ENCODE measurements at regions not wholly inside any gene's neighbourhood (a gene's known extent, or its start where the extent isn't known, plus 50 kb on each side); places are given as distances from the start of the nearest gene placed in this dataset.

DNA sequence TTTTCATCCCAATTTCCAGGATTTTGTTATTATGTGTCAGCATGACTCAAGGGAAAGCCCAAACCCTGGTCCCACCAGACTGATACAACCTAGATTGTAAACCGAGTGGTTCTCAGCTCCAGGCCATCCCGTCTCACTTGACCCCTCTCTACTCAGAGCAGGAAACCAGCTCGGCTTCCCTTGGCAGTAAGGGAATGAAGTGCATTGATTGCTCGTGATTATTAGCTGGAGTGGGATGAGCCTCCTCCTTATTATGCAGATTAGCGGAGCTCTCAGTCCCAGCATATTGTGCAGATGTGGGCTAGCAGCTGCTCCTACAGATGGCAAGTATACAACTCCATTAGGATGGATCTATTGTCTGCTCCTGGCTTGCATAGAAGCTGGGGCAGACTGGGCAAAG lies 167.6 kb downstream of the LNPK start (continued):
- TF ChIP-seq, protein P1, sequence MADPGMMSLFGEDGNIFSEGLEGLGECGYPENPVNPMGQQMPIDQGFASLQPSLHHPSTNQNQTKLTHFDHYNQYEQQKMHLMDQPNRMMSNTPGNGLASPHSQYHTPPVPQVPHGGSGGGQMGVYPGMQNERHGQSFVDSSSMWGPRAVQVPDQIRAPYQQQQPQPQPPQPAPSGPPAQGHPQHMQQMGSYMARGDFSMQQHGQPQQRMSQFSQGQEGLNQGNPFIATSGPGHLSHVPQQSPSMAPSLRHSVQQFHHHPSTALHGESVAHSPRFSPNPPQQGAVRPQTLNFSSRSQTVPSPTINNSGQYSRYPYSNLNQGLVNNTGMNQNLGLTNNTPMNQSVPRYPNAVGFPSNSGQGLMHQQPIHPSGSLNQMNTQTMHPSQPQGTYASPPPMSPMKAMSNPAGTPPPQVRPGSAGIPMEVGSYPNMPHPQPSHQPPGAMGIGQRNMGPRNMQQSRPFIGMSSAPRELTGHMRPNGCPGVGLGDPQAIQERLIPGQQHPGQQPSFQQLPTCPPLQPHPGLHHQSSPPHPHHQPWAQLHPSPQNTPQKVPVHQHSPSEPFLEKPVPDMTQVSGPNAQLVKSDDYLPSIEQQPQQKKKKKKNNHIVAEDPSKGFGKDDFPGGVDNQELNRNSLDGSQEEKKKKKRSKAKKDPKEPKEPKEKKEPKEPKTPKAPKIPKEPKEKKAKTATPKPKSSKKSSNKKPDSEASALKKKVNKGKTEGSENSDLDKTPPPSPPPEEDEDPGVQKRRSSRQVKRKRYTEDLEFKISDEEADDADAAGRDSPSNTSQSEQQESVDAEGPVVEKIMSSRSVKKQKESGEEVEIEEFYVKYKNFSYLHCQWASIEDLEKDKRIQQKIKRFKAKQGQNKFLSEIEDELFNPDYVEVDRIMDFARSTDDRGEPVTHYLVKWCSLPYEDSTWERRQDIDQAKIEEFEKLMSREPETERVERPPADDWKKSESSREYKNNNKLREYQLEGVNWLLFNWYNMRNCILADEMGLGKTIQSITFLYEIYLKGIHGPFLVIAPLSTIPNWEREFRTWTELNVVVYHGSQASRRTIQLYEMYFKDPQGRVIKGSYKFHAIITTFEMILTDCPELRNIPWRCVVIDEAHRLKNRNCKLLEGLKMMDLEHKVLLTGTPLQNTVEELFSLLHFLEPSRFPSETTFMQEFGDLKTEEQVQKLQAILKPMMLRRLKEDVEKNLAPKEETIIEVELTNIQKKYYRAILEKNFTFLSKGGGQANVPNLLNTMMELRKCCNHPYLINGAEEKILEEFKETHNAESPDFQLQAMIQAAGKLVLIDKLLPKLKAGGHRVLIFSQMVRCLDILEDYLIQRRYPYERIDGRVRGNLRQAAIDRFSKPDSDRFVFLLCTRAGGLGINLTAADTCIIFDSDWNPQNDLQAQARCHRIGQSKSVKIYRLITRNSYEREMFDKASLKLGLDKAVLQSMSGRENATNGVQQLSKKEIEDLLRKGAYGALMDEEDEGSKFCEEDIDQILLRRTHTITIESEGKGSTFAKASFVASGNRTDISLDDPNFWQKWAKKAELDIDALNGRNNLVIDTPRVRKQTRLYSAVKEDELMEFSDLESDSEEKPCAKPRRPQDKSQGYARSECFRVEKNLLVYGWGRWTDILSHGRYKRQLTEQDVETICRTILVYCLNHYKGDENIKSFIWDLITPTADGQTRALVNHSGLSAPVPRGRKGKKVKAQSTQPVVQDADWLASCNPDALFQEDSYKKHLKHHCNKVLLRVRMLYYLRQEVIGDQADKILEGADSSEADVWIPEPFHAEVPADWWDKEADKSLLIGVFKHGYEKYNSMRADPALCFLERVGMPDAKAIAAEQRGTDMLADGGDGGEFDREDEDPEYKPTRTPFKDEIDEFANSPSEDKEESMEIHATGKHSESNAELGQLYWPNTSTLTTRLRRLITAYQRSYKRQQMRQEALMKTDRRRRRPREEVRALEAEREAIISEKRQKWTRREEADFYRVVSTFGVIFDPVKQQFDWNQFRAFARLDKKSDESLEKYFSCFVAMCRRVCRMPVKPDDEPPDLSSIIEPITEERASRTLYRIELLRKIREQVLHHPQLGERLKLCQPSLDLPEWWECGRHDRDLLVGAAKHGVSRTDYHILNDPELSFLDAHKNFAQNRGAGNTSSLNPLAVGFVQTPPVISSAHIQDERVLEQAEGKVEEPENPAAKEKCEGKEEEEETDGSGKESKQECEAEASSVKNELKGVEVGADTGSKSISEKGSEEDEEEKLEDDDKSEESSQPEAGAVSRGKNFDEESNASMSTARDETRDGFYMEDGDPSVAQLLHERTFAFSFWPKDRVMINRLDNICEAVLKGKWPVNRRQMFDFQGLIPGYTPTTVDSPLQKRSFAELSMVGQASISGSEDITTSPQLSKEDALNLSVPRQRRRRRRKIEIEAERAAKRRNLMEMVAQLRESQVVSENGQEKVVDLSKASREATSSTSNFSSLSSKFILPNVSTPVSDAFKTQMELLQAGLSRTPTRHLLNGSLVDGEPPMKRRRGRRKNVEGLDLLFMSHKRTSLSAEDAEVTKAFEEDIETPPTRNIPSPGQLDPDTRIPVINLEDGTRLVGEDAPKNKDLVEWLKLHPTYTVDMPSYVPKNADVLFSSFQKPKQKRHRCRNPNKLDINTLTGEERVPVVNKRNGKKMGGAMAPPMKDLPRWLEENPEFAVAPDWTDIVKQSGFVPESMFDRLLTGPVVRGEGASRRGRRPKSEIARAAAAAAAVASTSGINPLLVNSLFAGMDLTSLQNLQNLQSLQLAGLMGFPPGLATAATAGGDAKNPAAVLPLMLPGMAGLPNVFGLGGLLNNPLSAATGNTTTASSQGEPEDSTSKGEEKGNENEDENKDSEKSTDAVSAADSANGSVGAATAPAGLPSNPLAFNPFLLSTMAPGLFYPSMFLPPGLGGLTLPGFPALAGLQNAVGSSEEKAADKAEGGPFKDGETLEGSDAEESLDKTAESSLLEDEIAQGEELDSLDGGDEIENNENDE (IDR thresholded peaks at IDR 0.05; ENCODE audit: insufficient replicate concordance, low read length) = no peak
- TF ChIP-seq TEAD4 (IDR thresholded peaks at IDR 0.05; ENCODE audit: low read depth, low read length) = no peak

Data from H1 (cell line).